HG03378 (cell line): ENCODE measurements at regions not wholly inside any gene's neighbourhood (a gene's known extent, or its start where the extent isn't known, plus 50 kb on each side); places are given as distances from the start of the nearest gene placed in this dataset.
"Not testable (repeated sequence)": the region's sequence is repeated elsewhere in the genome, so short reads cannot be mapped to it uniquely, and the experiment has no call there.

Experiments
- ATAC-seq: cut with Tn5 transposase; IDR thresholded peaks from one replicate; pipeline ENCODE4 v1.9.1; 2021; ENCODE audit warnings: mild to moderate bottlenecking, moderate library complexity; ENCODE audit not compliant: unreplicated experiment

- ATAC-seq: no peak
Measured at GRCh38 chr16:48955837-48956236, 325.8 kb downstream of the CBLN1 start.

- ATAC-seq: not testable (repeated sequence)
Measured at GRCh38 chr16:48951621-48952125, 330.0 kb downstream of the CBLN1 start.

- no peak for ATAC-seq
Measured at GRCh38 chr16:48950184-48950583, 331.5 kb downstream of the CBLN1 start.

DNA sequence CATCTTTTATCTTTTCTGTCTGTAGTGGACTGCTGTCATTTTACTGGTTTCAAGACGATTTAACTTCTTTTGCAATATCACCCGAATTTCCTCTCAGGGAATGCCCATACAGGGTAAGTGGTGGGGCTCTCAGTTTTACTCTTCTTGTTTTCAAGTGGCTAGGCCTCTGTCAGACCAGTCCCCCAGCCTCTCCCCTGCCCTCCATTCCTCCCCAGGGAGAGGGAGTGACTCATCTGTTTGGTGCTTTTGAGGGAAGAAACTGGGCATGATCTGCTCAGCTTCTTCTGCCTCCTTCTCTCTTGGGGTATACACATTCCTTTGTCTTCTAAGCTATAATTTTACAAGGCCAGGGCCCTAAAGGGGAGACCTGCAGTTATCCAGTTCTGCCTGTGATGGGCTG lies 332.0 kb downstream of the CBLN1 start:
- no peak for ATAC-seq

DNA sequence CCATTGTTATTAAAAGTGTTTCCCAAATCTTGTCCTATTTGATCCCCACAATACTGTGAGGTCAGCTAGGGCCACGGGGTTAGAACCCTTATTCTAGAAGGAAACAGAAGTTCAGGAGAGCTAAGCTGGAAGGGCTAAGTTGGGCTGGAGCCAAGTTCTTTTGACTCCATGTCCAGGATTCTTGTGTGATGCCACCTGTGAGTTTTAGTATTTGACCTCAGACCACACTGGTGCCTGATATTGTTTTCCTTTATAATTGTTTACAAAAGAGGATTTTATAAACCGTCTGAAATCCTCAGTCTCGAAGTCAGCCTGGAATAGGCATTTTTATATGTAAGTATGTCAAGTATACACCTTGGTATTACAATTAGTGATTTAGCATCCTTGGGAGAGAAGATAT lies 332.7 kb downstream of the CBLN1 start:
- ATAC-seq: no peak

- ATAC-seq: no peak
Measured at GRCh38 chr16:48947371-48947713, 334.3 kb downstream of the CBLN1 start.

GRCh38 chr16:48946686-48947370 lies 334.8 kb downstream of the CBLN1 start:
- ATAC-seq: no peak

- ATAC-seq: no peak
Measured at GRCh38 chr16:48942996-48943395, 333.0 kb upstream of the N4BP1 start.

DNA sequence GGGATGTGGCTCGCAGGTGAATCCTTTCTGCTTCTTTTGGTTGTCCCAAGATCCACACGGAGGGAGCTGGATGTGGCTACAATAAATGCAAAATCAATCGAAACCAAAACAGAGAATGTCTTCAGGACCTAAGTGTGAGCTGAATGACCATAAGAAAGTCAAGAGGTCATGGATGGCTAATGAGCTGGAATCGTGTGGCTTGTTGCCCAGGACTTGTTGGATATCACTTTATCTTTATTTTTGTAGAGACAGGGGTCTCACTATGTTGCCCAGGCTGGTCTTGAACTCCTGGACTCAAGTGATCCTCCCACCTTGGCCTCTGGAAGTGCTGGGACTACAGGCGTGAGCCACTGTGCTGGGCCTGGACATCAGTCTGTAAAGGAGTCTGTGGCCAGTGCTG lies 326.8 kb upstream of the N4BP1 start:
- no peak for ATAC-seq

GRCh38 chr16:48932216-48932855 lies 322.4 kb upstream of the N4BP1 start:
- no peak for ATAC-seq

GRCh38 chr16:48930951-48931553 lies 321.1 kb upstream of the N4BP1 start:
- ATAC-seq: no peak

DNA sequence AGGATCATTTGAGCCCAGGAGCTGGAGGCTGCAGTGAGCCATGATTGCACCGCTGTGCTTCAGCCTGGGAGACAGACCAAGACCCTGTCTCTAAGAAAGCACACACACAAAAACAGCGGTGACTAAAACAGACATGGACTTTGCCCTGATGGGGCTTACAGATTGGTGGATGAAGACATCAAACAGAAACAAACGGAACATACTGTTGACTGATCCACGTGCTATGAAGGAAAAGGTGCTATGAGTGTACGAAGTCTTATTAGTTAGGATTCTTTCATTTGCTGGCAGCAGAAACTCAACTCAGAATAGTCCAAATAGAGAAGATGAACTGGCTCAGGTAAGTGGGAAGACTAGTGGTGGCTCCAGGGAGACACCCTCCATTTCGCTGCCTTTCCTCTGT lies 309.8 kb upstream of the N4BP1 start:
- ATAC-seq: no peak

GRCh38 chr16:48918520-48919258 lies 308.7 kb upstream of the N4BP1 start:
- no peak for ATAC-seq

DNA sequence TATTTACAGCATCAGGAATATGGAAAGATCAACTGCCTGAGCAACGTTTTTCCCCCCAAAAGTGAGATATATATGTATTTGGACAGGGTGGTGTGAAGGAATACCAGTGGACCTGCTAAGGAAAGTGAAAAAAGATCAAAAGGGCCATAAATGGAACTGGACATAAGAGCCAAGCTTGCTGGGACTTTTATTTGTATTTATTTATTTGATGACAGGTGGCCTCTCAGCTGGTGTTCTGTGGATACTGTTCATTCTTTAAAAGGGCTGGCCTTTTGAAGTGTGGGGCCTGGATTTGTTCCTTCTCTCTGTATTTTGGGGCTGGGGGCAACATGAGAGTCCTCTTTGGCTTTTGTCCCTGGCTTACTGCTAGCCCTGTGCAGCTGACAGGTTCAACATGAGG lies 306.6 kb upstream of the N4BP1 start:
- ATAC-seq: no peak

DNA sequence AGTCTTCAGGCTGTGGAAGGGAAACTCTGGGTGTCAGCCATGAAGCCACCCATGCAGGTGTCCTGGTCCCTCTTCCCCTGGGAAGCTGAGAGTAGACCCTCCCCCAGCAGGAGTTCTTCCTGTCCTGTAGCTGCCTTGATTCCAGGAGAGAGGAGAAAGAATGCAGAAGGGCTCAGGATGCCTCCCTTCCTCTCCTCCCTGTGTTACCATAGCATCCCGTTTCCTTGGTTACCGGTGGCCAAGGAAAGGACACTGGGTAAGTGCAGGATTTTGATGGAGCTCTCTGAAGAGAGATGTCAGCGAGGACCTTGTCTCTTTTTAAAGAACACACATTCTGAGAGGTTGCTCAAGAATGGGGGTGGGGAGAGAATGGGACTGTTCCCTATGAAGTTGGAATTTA lies 304.1 kb upstream of the N4BP1 start:
- ATAC-seq: no peak

GRCh38 chr16:48913384-48913783 lies 303.4 kb upstream of the N4BP1 start:
- ATAC-seq: no peak

DNA sequence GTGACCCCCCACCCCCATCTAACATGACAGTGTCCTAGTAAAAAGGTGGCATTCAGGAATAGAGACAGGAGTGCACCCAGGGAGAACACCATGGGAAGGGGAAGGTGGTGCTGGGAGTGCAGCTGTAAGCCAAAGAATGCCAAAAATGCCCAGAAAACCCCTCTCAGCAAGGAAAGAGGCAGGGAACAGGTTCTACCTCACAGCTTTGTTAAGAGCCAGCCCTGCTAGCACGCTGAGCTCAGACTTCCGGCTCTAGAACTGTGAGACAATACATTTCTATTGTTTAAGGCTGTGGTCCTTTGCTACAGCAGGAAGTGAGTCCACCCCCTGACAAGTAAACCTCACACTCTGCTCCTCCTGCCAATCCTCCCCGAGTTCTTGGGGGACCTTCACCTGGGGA lies 302.4 kb upstream of the N4BP1 start:
- no peak for ATAC-seq

DNA sequence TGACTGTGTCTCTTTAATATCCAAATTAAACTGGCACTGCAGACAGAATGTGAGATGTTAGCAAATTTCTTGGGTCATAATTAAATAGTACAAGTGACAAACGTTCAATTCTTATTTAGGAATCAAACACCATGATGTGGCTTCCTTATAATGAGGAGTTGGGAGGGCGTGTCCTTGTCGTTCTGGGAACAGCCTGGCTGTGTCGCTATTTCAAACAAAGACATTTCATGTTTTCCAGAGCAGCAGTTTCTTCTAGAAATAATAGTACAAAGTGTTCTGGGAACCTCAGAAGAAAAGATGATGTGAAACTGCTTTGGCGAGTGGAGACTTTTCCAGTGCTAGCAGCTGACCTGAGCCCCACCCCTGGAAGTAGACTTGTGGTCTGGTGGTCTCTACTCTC lies 301.7 kb upstream of the N4BP1 start:
- ATAC-seq: no peak

GRCh38 chr16:48910214-48910613 lies 300.2 kb upstream of the N4BP1 start:
- ATAC-seq: no peak

DNA sequence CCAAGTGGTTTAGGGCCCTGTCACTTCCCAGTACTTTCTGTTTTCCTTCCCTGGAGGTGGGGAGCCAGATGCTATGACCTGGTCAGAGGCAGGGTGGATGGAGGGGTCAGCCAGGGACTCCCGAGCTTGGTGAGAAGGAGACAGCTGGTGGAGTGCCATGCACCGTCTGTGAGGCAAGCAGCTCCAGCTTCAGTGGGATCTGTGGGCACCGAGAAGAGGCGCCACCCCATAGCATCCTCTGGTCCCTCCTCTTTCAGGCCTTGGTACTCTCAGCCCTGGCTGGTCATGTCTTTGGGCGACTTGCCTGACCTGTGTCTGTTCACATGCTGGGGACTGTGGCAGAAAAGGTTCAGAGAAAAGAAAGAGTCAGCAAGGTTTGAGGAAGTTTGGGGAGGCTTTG lies 299.3 kb upstream of the N4BP1 start:
- no peak for ATAC-seq

GRCh38 chr16:48907906-48908634 lies 298.1 kb upstream of the N4BP1 start:
- ATAC-seq: peak; percentile 82
